HL-60 (cell line): ENCODE measurements at regions not wholly inside any gene's neighbourhood (a gene's known extent, or its start where the extent isn't known, plus 50 kb on each side); places are given as distances from the start of the nearest gene placed in this dataset.

Source experiments
- DNase-seq, 2 experiments: peaks; one replicate each; pipeline ENCODE4 v3.0.0-alpha.2; 2010 to 2020; ENCODE audit warnings: low read depth in 1 of 2, low spot score in 1 of 2
- H3K27ac ChIP-seq: fragments of 250-450 bp; sonication (Bioruptor Pico); replicated peaks from 2 replicates; pipeline ENCODE4 v1.5.1; 2020; ENCODE audit warnings: mild to moderate bottlenecking, moderate library complexity
- H3K27me3 ChIP-seq: fragments of 250-450 bp; sonication (Bioruptor Pico); 2 replicates; pipeline ENCODE4 v1.5.1; 2021; ENCODE audit warnings: mild to moderate bottlenecking, moderate library complexity; ENCODE audit not compliant: insufficient read depth, poor library complexity, severe bottlenecking
- H3K4me3 ChIP-seq: replicated peaks from 2 replicates; pipeline ENCODE4 v1.5.1; 2011; ENCODE audit warnings: mild to moderate bottlenecking, control low read depth, low read length; ENCODE audit not compliant: insufficient read depth
- CTCF ChIP-seq: IDR thresholded peaks from one replicate; pipeline ENCODE4 v1.5.1; 2011; ENCODE audit warnings: low read length, control low read depth, inconsistent platforms; ENCODE audit not compliant: insufficient read depth
- GABPA ChIP-seq: IDR thresholded peaks from 2 replicates; pipeline ENCODE4 v1.6.1; 2012; ENCODE audit warnings: low read depth
- POLR2AphosphoS5 ChIP-seq: IDR thresholded peaks from 2 replicates; pipeline ENCODE4 v1.6.1; 2012; ENCODE audit warnings: low read depth
- REST ChIP-seq: IDR thresholded peaks from 2 replicates; pipeline ENCODE4 v1.6.1; 2012; ENCODE audit warnings: low read depth; ENCODE audit not compliant: insufficient replicate concordance
- SPI1 ChIP-seq: IDR thresholded peaks from 2 replicates; pipeline ENCODE4 v1.6.1; 2012; ENCODE audit warnings: low read depth, mild to moderate bottlenecking, borderline replicate concordance

DNA sequence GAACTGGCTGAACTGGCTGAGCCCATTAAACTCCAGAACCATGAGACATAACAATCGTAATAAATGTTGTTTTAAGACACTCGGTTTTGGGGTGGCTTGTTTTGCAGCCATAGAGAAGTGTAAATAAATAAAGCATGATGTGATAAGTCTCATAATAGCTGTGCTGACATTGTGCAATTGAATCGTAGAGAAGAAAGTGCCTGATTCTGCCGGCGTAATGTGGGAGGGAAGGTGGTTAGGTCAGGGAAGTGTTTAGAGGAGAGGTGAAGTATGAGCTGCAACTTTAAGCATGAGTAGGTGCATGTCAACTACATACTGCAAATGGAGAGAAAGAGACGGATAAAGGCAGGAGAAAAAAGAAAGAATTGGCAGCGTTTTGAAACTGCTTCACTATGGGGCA lies 217.1 kb downstream of the BLID start:
- Histone ChIP-seq H3K27ac (no peak overlapping the region), H3K4me3 (no peak overlapping the region), H3K27me3 (peaks cover 3% of the 10 kb centered on the region)
- TF ChIP-seq GABPA: no peak
- no peak for TF ChIP-seq POLR2AphosphoS5
- no peak for TF ChIP-seq REST
- TF ChIP-seq SPI1: no peak
- TF ChIP-seq CTCF: no peak
- no peak for DNase-seq

- no peak for DNase-seq
- peaks cover 3% of the 10 kb centered on the region for H3K27me3 ChIP-seq
- TF ChIP-seq GABPA (no peak), CTCF (no peak), POLR2AphosphoS5 (no peak), REST (no peak), SPI1 (no peak)
- no peak overlapping the region for H3K4me3 ChIP-seq
- no peak overlapping the region for H3K27ac ChIP-seq
Observed at GRCh38 chr11:121895919-121896318, 220.1 kb downstream of the BLID start.

DNA sequence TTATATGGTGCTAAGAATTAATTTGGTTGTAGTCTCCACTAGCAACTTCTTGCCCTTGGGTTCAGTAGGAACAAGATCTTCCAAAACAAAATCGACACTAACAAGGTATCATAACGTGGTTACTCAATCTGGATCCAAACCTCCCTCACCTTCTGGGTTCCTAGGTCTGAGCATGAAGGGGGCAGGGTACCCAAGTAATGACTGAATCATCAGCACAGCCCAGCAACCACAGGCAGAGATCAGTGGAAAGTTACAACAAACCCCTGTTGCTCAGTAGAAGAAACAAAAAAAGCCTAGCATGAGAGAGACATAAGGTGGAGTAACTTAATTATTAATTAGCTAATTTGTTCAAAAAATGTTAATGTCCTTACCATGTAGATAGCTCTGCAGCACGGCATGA lies 221.4 kb downstream of the BLID start:
- no peak overlapping the region for H3K4me3 ChIP-seq
- no peak overlapping the region for H3K27ac ChIP-seq
- no peak for TF ChIP-seq GABPA
- TF ChIP-seq REST: no peak
- TF ChIP-seq SPI1: no peak
- TF ChIP-seq CTCF: no peak
- TF ChIP-seq POLR2AphosphoS5: no peak
- no peak for DNase-seq
- peaks cover 3% of the 10 kb centered on the region for H3K27me3 ChIP-seq
